ENCODE measurements at regions not wholly inside any gene's neighbourhood (a gene's known extent, or its start where the extent isn't known, plus 50 kb on each side); places are given as distances from the start of the nearest gene placed in this dataset.

DNA sequence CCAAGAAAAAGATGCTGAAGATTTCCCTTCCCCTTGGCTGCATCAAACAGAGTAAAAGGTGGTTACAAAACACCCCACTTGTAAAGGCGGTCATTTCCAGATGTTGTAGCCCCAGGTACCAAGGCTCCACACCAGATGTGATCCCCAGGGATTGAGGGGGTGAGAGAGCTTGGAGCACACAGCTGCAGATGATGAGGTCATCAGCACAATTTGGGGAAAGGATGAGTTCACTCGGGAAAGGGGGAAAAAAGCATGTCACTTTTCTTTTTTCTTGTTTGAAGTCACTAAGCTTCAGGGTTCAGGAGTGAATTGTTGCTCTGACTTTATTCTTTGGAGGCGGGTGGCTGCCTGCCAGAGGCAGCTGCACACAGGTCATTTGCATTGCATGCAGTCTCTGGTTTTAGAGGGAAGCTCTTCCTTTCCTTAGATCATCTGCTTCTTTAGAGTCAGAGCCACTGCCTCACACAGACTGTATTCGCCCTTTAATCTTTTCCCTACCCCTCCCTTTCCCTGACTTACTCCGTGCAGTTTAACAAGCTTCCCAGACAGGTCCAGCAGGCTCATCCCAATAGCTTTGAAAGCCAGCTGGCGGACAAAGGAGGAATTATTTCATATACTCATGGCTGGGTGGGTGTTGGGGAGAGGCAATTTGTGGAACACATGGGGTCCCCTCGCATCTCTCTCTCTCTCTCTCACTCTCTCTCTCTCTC, 409.3 kb upstream of the SLC24A2 start:
- POLR2A ChIA-PET (ENCODE audit: unreplicated experiment): no interaction called here
- TF ChIP-seq MXI1 (IDR thresholded peaks at IDR 0.05; ENCODE audit: borderline replicate concordance, low read depth, low read length): no peak
- TF ChIP-seq FOS (IDR thresholded peaks at IDR 0.05; ENCODE audit: low read depth, low read length): no peak
- no peak for TF ChIP-seq MAZ (IDR thresholded peaks at IDR 0.05; ENCODE audit: borderline replicate concordance, low read depth, low read length)

More for the DNA sequence above, 409.3 kb upstream of the SLC24A2 start:
- Histone ChIP-seq H3K4ac (ENCODE audit: low read depth, low read length) (no peak overlapping the region), H3K23ac (ENCODE audit: low read depth, low read length) (no peak overlapping the region), H4K5ac (ENCODE audit: low read depth, low read length) (no peak overlapping the region), H3K9me3 (ENCODE audit: control insufficient read depth, insufficient read depth, low read length) (0 out of 2 replicates have a peak, but pooled peaks cover 2% of the 10 kb centered on the region), H2AFZ (replicated peaks; ENCODE audit: low read length, poor library complexity) (no peak overlapping the region), H4K91ac (ENCODE audit: insufficient read depth, low read depth, low read length) (no peak overlapping the region), H2BK15ac (ENCODE audit: low read depth, low read length) (no peak overlapping the region), H2BK5ac (ENCODE audit: low read depth, low read length, poor library complexity, severe bottlenecking) (no peak overlapping the region), H3K4me3 (ENCODE audit: insufficient read depth, low read depth, low read length) (no peak overlapping the region), H3K79me1 (ENCODE audit: low read depth in 1 of 2, low read length in 2 of 2) (no peaks in the 10 kb centered on the region), H3K14ac (replicated peaks; ENCODE audit: low read depth, low read length) (no peak overlapping the region), H3K36me3 (ENCODE audit: control insufficient read depth, insufficient read depth, low read length) (no peaks in the 10 kb centered on the region), H4K8ac (ENCODE audit: low read depth in 2 of 2, low read length in 2 of 2) (no peak overlapping the region), H3K9ac (ENCODE audit: low read depth, low read length) (no peak overlapping the region), H3K56ac (ENCODE audit: extremely low read depth, insufficient read depth, low read length) (no peak overlapping the region), H3K4me1 (ENCODE audit: control insufficient read depth, insufficient read depth, low read length) (no peaks in the 10 kb centered on the region), H3K18ac (ENCODE audit: low read depth, low read length) (no peak overlapping the region), H2BK120ac (ENCODE audit: low read depth, low read length) (no peak overlapping the region), H3K27me3 (ENCODE audit: control insufficient read depth, insufficient read depth, low read length) (peaks cover 13% of the 10 kb centered on the region), H3K4me2 (ENCODE audit: low read depth, low read length) (no peak overlapping the region), H4K20me1 (ENCODE audit: insufficient read depth, low read length) (no peaks in the 10 kb centered on the region), H3K9me1 (ENCODE audit: insufficient read depth, low read length) (no peaks in the 10 kb centered on the region), H2AK9ac (replicated peaks; ENCODE audit: low read depth, low read length, poor library complexity) (no peak overlapping the region), H3K27ac (ENCODE audit: insufficient read depth, low read length) (no peak overlapping the region), H2AK5ac (ENCODE audit: low read depth, low read length) (no peak overlapping the region), H2BK20ac (ENCODE audit: low read depth, low read length) (no peak overlapping the region)
- intact Hi-C loops (cut with micrococcal nuclease) (no loop called here), dilution Hi-C loops (cut with HindIII; ENCODE audit: low sequenced_read_pairs, unreplicated experiment) (no loop called here), in situ Hi-C loops (cut with MboI; ENCODE audit: low sequenced_read_pairs) (loop anchor here (25.0 kb wide), 1 partner anchor 914 kb away; no protein-coding TSS in a partner anchor)
- 20% methylated on average over 1 of the region's 7 CpGs; no CpG with 5 or more reads in 1 of the 2 experiments for WGBS, 2 experiments (ENCODE audit: extremely low coverage in 2 of 2, insufficient read length in 1 of 2)
- CTCF ChIA-PET: no interaction called here
- BruUV-seq (replicated peaks): no TSS peak
- no peak for DNase-seq
- ATAC-seq (ENCODE audit: low read depth): no peak
